ENCODE measurements at regions not wholly inside any gene's neighbourhood (a gene's known extent, or its start where the extent isn't known, plus 50 kb on each side); places are given as distances from the start of the nearest gene placed in this dataset.

DNA sequence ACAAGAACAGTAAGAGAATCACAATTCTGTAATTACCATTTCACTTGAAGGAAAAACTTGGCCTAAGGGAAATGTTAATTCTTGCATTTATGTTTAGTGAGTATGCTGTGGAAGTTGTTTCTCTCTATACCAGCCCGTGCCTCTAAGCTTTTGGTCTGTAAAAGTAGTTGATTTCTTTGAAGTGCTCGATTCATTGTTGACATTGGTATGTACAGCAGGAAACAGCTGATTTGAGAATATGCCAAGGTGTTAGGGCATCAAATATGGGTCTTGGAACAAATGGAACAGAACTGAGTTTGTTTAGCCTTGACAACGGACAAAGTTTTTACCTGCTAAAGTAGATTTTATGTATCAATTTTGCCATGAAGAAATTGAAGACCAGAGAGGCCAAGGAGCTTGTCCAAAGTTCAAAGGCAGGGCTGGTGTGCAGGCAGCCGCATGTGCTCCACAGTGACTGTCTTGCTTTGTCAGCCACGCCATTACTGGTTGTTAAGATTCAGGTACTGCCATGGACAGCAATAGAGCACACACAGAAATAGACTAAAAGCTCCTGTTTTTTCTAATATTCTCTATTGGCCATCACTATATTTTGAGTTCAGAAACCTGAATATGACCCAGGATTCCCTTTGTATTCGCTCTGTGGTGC, 75.5 kb upstream of the TLR3 start:
- Histone ChIP-seq H3K4me1 (ENCODE audit: insufficient read depth) (no peaks in the 10 kb centered on the region), H3K36me3 (ENCODE audit: insufficient read depth) (no peaks in the 10 kb centered on the region), H3K27ac (ENCODE audit: low read depth) (no peak overlapping the region), H3K4me3 (ENCODE audit: low read depth, low read length) (no peak overlapping the region)
- WGBS: 77% methylated on average over 6 of the region's 6 CpGs
- no peak for DNase-seq (ENCODE audit: extremely low spot score)

DNA sequence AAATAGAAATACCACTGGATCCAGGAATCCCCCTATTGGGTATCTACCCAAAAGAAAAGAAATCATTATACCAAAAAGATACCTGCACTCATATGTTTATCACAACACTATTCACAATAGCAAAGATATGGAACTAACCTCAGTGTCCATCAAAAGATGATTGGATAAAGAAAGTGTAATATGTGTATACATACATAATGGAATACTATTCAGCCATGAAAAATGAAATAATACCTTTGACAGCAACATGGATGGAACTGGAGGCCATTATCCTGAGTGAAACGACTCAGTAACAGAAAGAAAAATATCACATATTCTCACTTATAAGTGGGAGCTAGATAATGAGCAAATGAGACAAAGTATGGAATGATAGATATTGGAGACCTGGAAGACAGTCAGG, 74.2 kb upstream of the TLR3 start:
- WGBS: 86% methylated on average over 1 of the region's 1 CpG
- Histone ChIP-seq H3K27ac (ENCODE audit: low read depth) (no peak overlapping the region), H3K36me3 (ENCODE audit: insufficient read depth) (no peaks in the 10 kb centered on the region), H3K4me1 (ENCODE audit: insufficient read depth) (no peaks in the 10 kb centered on the region), H3K4me3 (ENCODE audit: low read depth, low read length) (no peak overlapping the region)
- no peak for DNase-seq (ENCODE audit: extremely low spot score)

GRCh38 chr4:185995665-185996064, 73.3 kb upstream of the TLR3 start:
- no peak for DNase-seq (ENCODE audit: extremely low spot score)
- WGBS: 93% methylated on average over 6 of the region's 6 CpGs

GRCh38 chr4:185997296-185997695, 71.7 kb upstream of the TLR3 start:
- Histone ChIP-seq H3K36me3 (ENCODE audit: insufficient read depth) (no peaks in the 10 kb centered on the region), H3K27ac (ENCODE audit: low read depth) (no peak overlapping the region), H3K4me3 (ENCODE audit: low read depth, low read length) (no peak overlapping the region), H3K4me1 (ENCODE audit: insufficient read depth) (no peaks in the 10 kb centered on the region)
- no peak for DNase-seq (ENCODE audit: extremely low spot score)
- WGBS: 88% methylated on average over 7 of the region's 7 CpGs

More at GRCh38 chr4:185995665-185996064, 73.3 kb upstream of the TLR3 start:
- Histone ChIP-seq H3K4me1 (ENCODE audit: insufficient read depth) (no peaks in the 10 kb centered on the region), H3K36me3 (ENCODE audit: insufficient read depth) (no peaks in the 10 kb centered on the region), H3K27ac (ENCODE audit: low read depth) (no peak overlapping the region), H3K4me3 (ENCODE audit: low read depth, low read length) (no peak overlapping the region)

- Histone ChIP-seq H3K27ac (ENCODE audit: low read depth) (no peak overlapping the region), H3K4me3 (ENCODE audit: low read depth, low read length) (no peak overlapping the region), H3K4me1 (ENCODE audit: insufficient read depth) (no peaks in the 10 kb centered on the region), H3K36me3 (ENCODE audit: insufficient read depth) (no peaks in the 10 kb centered on the region)
- DNase-seq (ENCODE audit: extremely low spot score): no peak
- 72% methylated on average over 5 of the region's 5 CpGs for WGBS
Observed at GRCh38 chr4:185998791-185999190, 70.2 kb upstream of the TLR3 start.

DNA sequence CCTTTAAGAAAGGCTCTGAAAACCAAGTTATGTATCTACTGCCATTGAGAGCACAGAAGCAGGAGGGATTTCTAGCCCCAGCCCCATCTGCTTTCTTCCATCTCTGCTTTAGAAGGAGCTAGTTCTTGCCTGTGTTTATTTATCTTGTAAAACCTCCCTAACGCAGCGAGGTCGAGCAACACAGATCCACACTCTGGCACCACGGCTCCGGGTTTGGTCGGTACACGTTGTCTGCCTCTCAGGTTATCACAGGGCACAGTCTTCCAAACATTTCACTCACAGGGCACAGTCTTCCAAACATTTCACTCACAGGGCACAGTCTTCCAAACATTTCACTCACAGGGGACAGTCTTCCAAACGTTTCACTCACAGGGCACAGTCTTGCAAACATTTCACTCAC, 69.7 kb upstream of the TLR3 start:
- DNase-seq (ENCODE audit: extremely low spot score): no peak
- H3K36me3 ChIP-seq (ENCODE audit: insufficient read depth): no peaks in the 10 kb centered on the region
- no peak overlapping the region for H3K27ac ChIP-seq (ENCODE audit: low read depth)
- no peaks in the 10 kb centered on the region for H3K4me1 ChIP-seq (ENCODE audit: insufficient read depth)
- H3K4me3 ChIP-seq (ENCODE audit: low read depth, low read length): no peak overlapping the region
- WGBS: 21% methylated on average over 8 of the region's 8 CpGs

DNA sequence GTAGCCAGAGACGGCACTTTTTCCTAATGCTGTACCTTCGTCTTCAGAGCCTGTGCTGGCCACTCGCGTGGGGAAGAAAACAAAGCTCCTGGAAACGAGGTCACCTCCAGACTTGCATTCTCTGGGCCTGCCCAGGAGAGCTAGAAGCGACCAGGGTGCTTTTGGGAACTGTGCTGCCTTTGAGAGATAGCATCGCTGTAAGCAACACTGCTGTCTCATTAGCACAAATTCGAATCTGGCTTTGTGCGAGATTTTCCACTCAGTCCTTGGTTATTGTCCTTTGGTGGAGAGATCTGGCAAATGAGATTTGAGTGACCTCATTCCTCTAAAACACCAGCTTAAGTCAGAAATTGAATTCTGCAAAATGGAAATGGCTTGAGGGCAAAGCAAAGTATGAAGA, 66.1 kb upstream of the TLR3 start:
- WGBS: 84% methylated on average over 9 of the region's 9 CpGs
- Histone ChIP-seq H3K27ac (ENCODE audit: low read depth) (no peak overlapping the region), H3K4me3 (ENCODE audit: low read depth, low read length) (no peak overlapping the region), H3K36me3 (ENCODE audit: insufficient read depth) (no peaks in the 10 kb centered on the region), H3K4me1 (ENCODE audit: insufficient read depth) (no peaks in the 10 kb centered on the region)
- DNase-seq (ENCODE audit: extremely low spot score): peak; percentile 8

GRCh38 chr4:186003746-186004145, 65.2 kb upstream of the TLR3 start:
- WGBS: 90% methylated on average over 6 of the region's 6 CpGs
- no peak overlapping the region for H3K4me3 ChIP-seq (ENCODE audit: low read depth, low read length)
- no peaks in the 10 kb centered on the region for H3K36me3 ChIP-seq (ENCODE audit: insufficient read depth)
- no peaks in the 10 kb centered on the region for H3K4me1 ChIP-seq (ENCODE audit: insufficient read depth)
- no peak for DNase-seq (ENCODE audit: extremely low spot score)
- no peak overlapping the region for H3K27ac ChIP-seq (ENCODE audit: low read depth)

- WGBS: 91% methylated on average over 5 of the region's 5 CpGs
- Histone ChIP-seq H3K4me1 (ENCODE audit: insufficient read depth) (no peaks in the 10 kb centered on the region), H3K27ac (ENCODE audit: low read depth) (no peak overlapping the region), H3K36me3 (ENCODE audit: insufficient read depth) (no peaks in the 10 kb centered on the region), H3K4me3 (ENCODE audit: low read depth, low read length) (no peak overlapping the region)
- DNase-seq (ENCODE audit: extremely low spot score): no peak
Observed at GRCh38 chr4:186008057-186008456, 60.9 kb upstream of the TLR3 start.

DNA sequence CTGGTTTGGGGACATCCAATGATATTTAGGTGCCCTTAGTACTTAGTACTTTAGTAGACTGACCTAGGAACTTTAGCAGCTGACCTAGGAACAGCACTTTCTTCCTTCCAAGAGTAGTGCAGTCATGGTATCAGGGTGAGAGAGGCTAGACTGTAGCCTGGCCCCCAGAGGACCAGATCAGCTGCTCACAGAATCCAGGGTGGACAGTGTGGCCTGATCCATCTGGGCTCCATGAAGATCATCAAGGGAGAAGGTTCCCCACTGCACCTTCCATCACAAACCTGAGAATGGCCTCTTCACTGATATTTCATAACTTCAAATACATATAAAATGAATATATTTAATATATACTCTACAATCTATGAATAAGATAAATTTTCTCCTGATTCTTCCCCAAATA, 59.0 kb upstream of the TLR3 start:
- DNase-seq (ENCODE audit: extremely low spot score): no peak
- Histone ChIP-seq H3K4me3 (ENCODE audit: low read depth, low read length) (no peak overlapping the region), H3K36me3 (ENCODE audit: insufficient read depth) (no peaks in the 10 kb centered on the region), H3K27ac (ENCODE audit: low read depth) (no peak overlapping the region), H3K4me1 (ENCODE audit: insufficient read depth) (no peaks in the 10 kb centered on the region)

DNA sequence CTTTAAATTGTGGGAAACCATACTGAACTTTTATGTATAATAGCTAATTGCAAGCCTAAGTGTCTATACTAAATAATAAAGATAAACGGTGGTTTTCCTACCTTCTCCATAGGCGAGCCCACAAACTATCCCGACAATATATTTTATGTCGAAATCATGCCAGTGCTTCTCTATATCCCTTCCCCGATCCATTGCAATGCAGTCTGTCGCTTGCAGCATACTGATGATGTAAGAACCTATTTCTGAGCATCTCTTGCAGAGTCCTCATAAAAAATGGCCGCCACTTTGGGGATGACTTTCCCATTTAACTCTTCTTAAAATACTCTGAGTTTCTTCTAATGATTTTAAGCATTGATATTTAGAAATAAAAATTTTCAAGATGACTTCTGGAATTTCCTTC, 58.1 kb upstream of the TLR3 start:
- H3K36me3 ChIP-seq (ENCODE audit: insufficient read depth): no peaks in the 10 kb centered on the region
- no peak overlapping the region for H3K4me3 ChIP-seq (ENCODE audit: low read depth, low read length)
- no peak for DNase-seq (ENCODE audit: extremely low spot score)
- WGBS: 97% methylated on average over 7 of the region's 7 CpGs
- no peaks in the 10 kb centered on the region for H3K4me1 ChIP-seq (ENCODE audit: insufficient read depth)
- H3K27ac ChIP-seq (ENCODE audit: low read depth): no peak overlapping the region

- H3K4me3 ChIP-seq (ENCODE audit: low read depth, low read length): no peak overlapping the region
- H3K36me3 ChIP-seq (ENCODE audit: insufficient read depth): no peaks in the 10 kb centered on the region
- 97% methylated on average over 14 of the region's 14 CpGs for WGBS
- no peak for DNase-seq (ENCODE audit: extremely low spot score)
- H3K4me1 ChIP-seq (ENCODE audit: insufficient read depth): no peaks in the 10 kb centered on the region
- H3K27ac ChIP-seq (ENCODE audit: low read depth): no peak overlapping the region
Observed at GRCh38 chr4:186012071-186012470, 56.9 kb upstream of the TLR3 start.

GRCh38 chr4:186013419-186014186, 55.4 kb upstream of the TLR3 start:
- H3K4me1 ChIP-seq (ENCODE audit: insufficient read depth): no peaks in the 10 kb centered on the region
- no peak overlapping the region for H3K4me3 ChIP-seq (ENCODE audit: low read depth, low read length)
- WGBS: 78% methylated on average over 8 of the region's 8 CpGs
- H3K27ac ChIP-seq (ENCODE audit: low read depth): no peak overlapping the region
- no peaks in the 10 kb centered on the region for H3K36me3 ChIP-seq (ENCODE audit: insufficient read depth)
- DNase-seq (ENCODE audit: extremely low spot score): no peak

GRCh38 chr4:186015212-186015817, 53.6 kb upstream of the TLR3 start:
- H3K4me1 ChIP-seq (ENCODE audit: insufficient read depth): no peaks in the 10 kb centered on the region
- H3K36me3 ChIP-seq (ENCODE audit: insufficient read depth): no peaks in the 10 kb centered on the region
- 82% methylated on average over 12 of the region's 12 CpGs for WGBS
- H3K27ac ChIP-seq (ENCODE audit: low read depth): no peak overlapping the region
- no peak for DNase-seq (ENCODE audit: extremely low spot score)
- no peak overlapping the region for H3K4me3 ChIP-seq (ENCODE audit: low read depth, low read length)

Data from urinary bladder (tissue), 3 donors.